MM.1S (cell line): ENCODE measurements at regions not wholly inside any gene's neighbourhood (a gene's known extent, or its start where the extent isn't known, plus 50 kb on each side); places are given as distances from the start of the nearest gene placed in this dataset.

ENCODE experiments used
- DNase-seq: peaks from one replicate; pipeline ENCODE4 v3.0.0-alpha.2; 2015
- H2AFZ ChIP-seq: fragments of 300-600 bp; sonication (generic); 2 replicates; pipeline ENCODE4 v1.6.0; 2016; ENCODE audit warnings: antibody characterized with exemption, low read length
- H3F3A ChIP-seq: fragments of 300-600 bp; sonication (generic); 2 replicates; pipeline ENCODE4 v1.6.1; 2016; ENCODE audit warnings: mild to moderate bottlenecking, antibody characterized with exemption, low read length, moderate library complexity, mixed read lengths; ENCODE audit not compliant: insufficient read depth
- H3K27ac ChIP-seq: fragments of 300-600 bp; sonication (generic); 2 replicates; pipeline ENCODE4 v1.5.1; 2016; ENCODE audit warnings: mild to moderate bottlenecking, low read length
- H3K27me3 ChIP-seq: fragments of 300-600 bp; sonication (generic); replicated peaks from 2 replicates; pipeline ENCODE4 v1.6.0; 2016; ENCODE audit warnings: low read length; ENCODE audit not compliant: insufficient read depth
- H3K36me3 ChIP-seq: fragments of 300-600 bp; sonication (generic); replicated peaks from 2 replicates; pipeline ENCODE4 v1.6.1; 2016; ENCODE audit warnings: mild to moderate bottlenecking, low read length, mixed read lengths; ENCODE audit not compliant: insufficient read depth
- H3K4me1 ChIP-seq: fragments of 300-600 bp; sonication (generic); 2 replicates; pipeline ENCODE4 v1.6.1; 2016; ENCODE audit warnings: low read length, mixed read lengths
- H3K4me2 ChIP-seq: fragments of 300-600 bp; sonication (generic); 2 replicates; pipeline ENCODE4 v1.6.0; 2016; ENCODE audit warnings: low read depth, low read length
- H3K4me3 ChIP-seq: fragments of 300-600 bp; sonication (generic); 2 replicates; pipeline ENCODE4 v1.5.1; 2016; ENCODE audit warnings: low read length, mixed read lengths
- H3K79me2 ChIP-seq: fragments of 300-600 bp; sonication (generic); 2 replicates; pipeline ENCODE4 v1.6.1; 2016; ENCODE audit warnings: mixed run types, low read length, mixed read lengths
- H3K9ac ChIP-seq: fragments of 300-600 bp; sonication (generic); 2 replicates; pipeline ENCODE4 v1.6.1; 2016; ENCODE audit warnings: low read length, mixed read lengths
- H3K9me2 ChIP-seq: fragments of 300-600 bp; sonication (generic); replicated peaks from 2 replicates; pipeline ENCODE4 v1.6.1; 2016; ENCODE audit warnings: mild to moderate bottlenecking, low read length, mixed read lengths; ENCODE audit not compliant: insufficient read depth
- H3K9me3 ChIP-seq: fragments of 300-600 bp; sonication (generic); replicated peaks from 2 replicates; pipeline ENCODE4 v1.6.1; 2016; ENCODE audit warnings: mild to moderate bottlenecking, low read length, mixed read lengths; ENCODE audit not compliant: insufficient read depth
- H4K20me1 ChIP-seq: fragments of 300-600 bp; sonication (generic); 2 replicates; pipeline ENCODE4 v1.6.1; 2016; ENCODE audit warnings: mild to moderate bottlenecking, low read length, moderate library complexity, mixed read lengths; ENCODE audit not compliant: insufficient read depth
- CTCF ChIP-seq: fragments of 300-600 bp; sonication (generic); IDR thresholded peaks from 2 replicates; pipeline ENCODE4 v1.5.1; 2016; ENCODE audit warnings: antibody characterized with exemption, low read length, mixed read lengths
- EZH2 ChIP-seq: fragments of 300-600 bp; sonication (generic); optimal IDR thresholded peaks from 2 replicates; pipeline ENCODE3; 2017; ENCODE audit warnings: low read depth, mild to moderate bottlenecking, antibody characterized with exemption, low read length, mixed read lengths
- EZH2phosphoT487 ChIP-seq: fragments of 300-600 bp; sonication (generic); IDR thresholded peaks from 2 replicates; pipeline ENCODE4 v1.6.1; 2018; ENCODE audit warnings: antibody characterized with exemption, low read length

DNA sequence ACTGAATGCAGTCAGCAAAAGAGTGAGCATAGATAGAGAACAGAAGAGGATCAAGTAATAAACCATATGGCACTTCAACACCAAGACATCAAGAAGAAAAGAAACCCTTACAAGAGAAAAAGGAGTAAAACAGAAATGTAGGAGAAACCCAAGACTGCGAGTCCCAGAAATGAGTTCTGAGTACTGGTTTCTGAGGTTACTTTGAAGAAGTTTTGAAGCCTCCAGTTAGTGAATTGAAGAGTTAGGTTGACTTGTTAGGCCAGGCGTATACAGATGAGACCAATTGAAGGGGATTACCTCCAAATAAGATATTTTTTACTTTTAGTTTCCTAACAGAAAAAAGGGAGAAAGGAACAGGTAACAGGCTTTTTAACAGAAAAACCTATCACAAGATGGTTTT, 162.2 kb upstream of the SSTR1 start:
- Histone ChIP-seq H2AFZ (no peak overlapping the region), H3K4me1 (no peaks in the 10 kb centered on the region), H3K4me2 (no peak overlapping the region), H3K9ac (no peak overlapping the region), H3K4me3 (no peak overlapping the region), H3K36me3 (no peaks in the 10 kb centered on the region), H3K9me2 (no peaks in the 10 kb centered on the region), H3K9me3 (no peaks in the 10 kb centered on the region), H4K20me1 (no peaks in the 10 kb centered on the region), H3K79me2 (no peaks in the 10 kb centered on the region), H3K27me3 (no peaks in the 10 kb centered on the region), H3F3A (no peaks in the 10 kb centered on the region), H3K27ac (no peak overlapping the region)
- no peak for DNase-seq
- TF ChIP-seq CTCF, result no peak
- TF ChIP-seq EZH2, result no peak
- TF ChIP-seq EZH2phosphoT487, result no peak

- H3K4me1 ChIP-seq, result no peaks in the 10 kb centered on the region
- H2AFZ ChIP-seq, result no peak overlapping the region
- H3K9me3 ChIP-seq, result no peaks in the 10 kb centered on the region
- no peaks in the 10 kb centered on the region for H3K79me2 ChIP-seq
- no peak overlapping the region for H3K27ac ChIP-seq
- no peak overlapping the region for H3K9ac ChIP-seq
- no peaks in the 10 kb centered on the region for H3F3A ChIP-seq
- no peaks in the 10 kb centered on the region for H3K27me3 ChIP-seq
- no peak for DNase-seq
- H3K9me2 ChIP-seq, result no peaks in the 10 kb centered on the region
- no peaks in the 10 kb centered on the region for H4K20me1 ChIP-seq
- H3K36me3 ChIP-seq, result no peaks in the 10 kb centered on the region
- no peak overlapping the region for H3K4me2 ChIP-seq
- H3K4me3 ChIP-seq, result no peak overlapping the region
- no peak for TF ChIP-seq EZH2phosphoT487
- TF ChIP-seq CTCF, result no peak
- TF ChIP-seq EZH2, result no peak
These were observed 161.5 kb upstream of the SSTR1 start for GRCh38 chr14:38046160-38046559.

GRCh38 chr14:38047195-38047902, 160.4 kb upstream of the SSTR1 start:
- Histone ChIP-seq H3K4me1 (no peaks in the 10 kb centered on the region), H3K9ac (no peak overlapping the region), H3F3A (no peaks in the 10 kb centered on the region), H3K36me3 (no peaks in the 10 kb centered on the region), H3K79me2 (no peaks in the 10 kb centered on the region), H3K4me2 (no peak overlapping the region), H3K9me3 (no peaks in the 10 kb centered on the region), H4K20me1 (no peaks in the 10 kb centered on the region), H3K9me2 (no peaks in the 10 kb centered on the region), H2AFZ (no peak overlapping the region), H3K27me3 (no peaks in the 10 kb centered on the region), H3K27ac (no peak overlapping the region), H3K4me3 (no peak overlapping the region)
- no peak for TF ChIP-seq EZH2phosphoT487
- no peak for TF ChIP-seq CTCF
- no peak for TF ChIP-seq EZH2
- no peak for DNase-seq
